ENCODE measurements at regions not wholly inside any gene's neighbourhood (a gene's known extent, or its start where the extent isn't known, plus 50 kb on each side); places are given as distances from the start of the nearest gene placed in this dataset.

DNA sequence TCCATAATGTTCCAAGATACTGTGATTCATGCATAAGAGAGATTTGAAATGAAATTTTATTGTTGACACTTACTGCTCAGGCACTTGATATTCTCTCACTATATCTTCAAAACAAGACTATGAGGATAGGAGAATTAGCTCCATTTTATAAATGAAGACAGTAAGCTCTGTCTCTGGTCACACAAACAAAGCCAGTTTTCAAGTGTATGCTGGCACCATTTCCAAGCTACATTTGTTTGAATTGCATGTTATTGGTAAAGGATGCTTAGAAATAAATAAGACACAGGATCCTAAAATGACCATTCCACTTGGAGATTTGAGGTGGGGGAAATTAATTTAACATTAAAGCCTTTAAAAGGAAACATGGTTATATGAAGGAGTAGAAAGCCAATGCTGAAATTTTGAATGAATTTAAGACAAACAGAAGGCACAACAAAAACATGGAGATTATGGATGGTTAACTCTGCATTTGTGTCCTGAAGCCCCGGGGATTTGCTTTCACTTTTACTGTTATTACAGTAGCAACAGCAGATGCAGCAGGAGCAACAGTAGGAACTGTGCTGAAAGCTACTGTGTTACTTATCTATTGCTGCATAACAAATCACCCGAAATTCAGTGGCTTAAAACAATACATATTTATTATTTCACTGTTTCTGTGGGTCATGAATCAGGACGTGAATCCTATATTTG is 79.7 kb upstream of the ASTN2 start:
- Histone ChIP-seq H3K4me1 (ENCODE audit: low read depth) (no peaks in the 10 kb centered on the region), H3K27ac (no peak overlapping the region), H3K27me3 (no peaks in the 10 kb centered on the region), H3K9me3 (ENCODE audit: low read depth) (no peaks in the 10 kb centered on the region), H3K4me3 (no peak overlapping the region), H3K36me3 (no peaks in the 10 kb centered on the region)
- TF ChIP-seq, protein P1, sequence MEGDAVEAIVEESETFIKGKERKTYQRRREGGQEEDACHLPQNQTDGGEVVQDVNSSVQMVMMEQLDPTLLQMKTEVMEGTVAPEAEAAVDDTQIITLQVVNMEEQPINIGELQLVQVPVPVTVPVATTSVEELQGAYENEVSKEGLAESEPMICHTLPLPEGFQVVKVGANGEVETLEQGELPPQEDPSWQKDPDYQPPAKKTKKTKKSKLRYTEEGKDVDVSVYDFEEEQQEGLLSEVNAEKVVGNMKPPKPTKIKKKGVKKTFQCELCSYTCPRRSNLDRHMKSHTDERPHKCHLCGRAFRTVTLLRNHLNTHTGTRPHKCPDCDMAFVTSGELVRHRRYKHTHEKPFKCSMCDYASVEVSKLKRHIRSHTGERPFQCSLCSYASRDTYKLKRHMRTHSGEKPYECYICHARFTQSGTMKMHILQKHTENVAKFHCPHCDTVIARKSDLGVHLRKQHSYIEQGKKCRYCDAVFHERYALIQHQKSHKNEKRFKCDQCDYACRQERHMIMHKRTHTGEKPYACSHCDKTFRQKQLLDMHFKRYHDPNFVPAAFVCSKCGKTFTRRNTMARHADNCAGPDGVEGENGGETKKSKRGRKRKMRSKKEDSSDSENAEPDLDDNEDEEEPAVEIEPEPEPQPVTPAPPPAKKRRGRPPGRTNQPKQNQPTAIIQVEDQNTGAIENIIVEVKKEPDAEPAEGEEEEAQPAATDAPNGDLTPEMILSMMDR (IDR thresholded peaks at IDR 0.05; ENCODE audit: low read depth, low read length) = no peak
- DNase-seq (ENCODE audit: low read depth in 1 of 2, low spot score in 1 of 2) = no peak

DNA sequence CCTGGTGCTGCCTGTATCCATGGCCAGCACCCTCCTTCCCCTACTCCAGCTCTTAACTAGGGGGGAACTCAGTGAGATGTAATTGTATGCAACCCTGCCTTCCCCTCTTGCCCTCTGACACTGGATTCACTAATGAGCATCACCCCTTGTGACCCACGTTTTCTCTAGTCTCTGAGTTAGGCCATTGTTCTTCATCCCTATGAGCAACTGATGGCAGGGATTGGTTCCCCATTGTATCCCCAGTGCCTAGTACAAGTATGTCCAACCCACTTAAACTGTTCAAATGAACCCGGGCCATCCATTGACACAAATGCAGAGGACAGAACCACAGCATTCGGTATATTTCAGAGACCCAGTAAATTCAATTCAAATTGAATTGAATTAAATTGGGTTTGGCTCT is 77.6 kb upstream of the ASTN2 start:
- Histone ChIP-seq H3K27me3 (no peaks in the 10 kb centered on the region), H3K4me3 (no peak overlapping the region), H3K9me3 (ENCODE audit: low read depth) (no peaks in the 10 kb centered on the region), H3K4me1 (ENCODE audit: low read depth) (no peaks in the 10 kb centered on the region), H3K27ac (no peak overlapping the region), H3K36me3 (no peaks in the 10 kb centered on the region)
- TF ChIP-seq, protein P1 (IDR thresholded peaks at IDR 0.05; ENCODE audit: low read depth, low read length) = no peak
- no peak for DNase-seq (ENCODE audit: low read depth in 1 of 2, low spot score in 1 of 2)

DNA sequence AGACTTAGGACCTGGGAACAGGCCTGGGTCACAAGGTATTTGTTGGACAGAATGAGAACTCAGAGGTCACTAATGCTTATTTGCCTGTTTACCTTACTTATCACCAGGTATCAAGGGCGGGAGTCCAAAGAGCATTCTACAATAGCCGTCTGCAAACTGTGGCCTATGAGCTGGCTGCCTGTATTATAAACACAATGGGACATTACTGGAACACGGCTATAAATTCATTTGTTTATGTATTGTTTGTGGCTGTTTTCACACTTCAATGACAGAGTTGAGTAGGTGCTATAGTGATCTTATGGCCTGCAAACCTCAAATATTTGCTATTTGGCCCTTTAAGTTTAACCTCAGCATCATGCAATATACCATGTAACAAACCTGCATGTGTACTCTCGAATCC is 76.6 kb upstream of the ASTN2 start:
- H3K4me3 ChIP-seq = no peak overlapping the region

DNA sequence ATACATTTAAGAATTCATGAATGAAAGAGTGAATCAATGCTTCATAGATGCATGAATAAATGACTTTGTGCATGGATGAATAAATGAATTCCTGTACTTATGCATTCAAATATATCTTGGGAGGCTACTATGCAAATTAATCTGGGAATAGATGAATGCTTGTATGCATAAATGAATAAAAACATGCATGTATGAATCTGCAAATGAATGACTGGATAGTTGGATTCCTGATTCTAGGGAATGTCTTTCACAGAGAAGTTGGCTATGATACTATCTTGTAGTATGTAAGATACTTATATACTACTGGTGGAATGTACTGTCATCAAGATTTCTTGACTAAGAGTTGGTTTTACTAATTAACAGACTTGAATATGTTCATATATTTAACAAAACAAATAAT is 75.3 kb upstream of the ASTN2 start:
- H3K4me3 ChIP-seq = no peak overlapping the region
- H3K27ac ChIP-seq = no peak overlapping the region
- H3K36me3 ChIP-seq = no peaks in the 10 kb centered on the region
- H3K4me1 ChIP-seq (ENCODE audit: low read depth) = peaks cover 8% of the 10 kb centered on the region
- no peaks in the 10 kb centered on the region for H3K9me3 ChIP-seq (ENCODE audit: low read depth)
- no peak for DNase-seq (ENCODE audit: low read depth in 1 of 2, low spot score in 1 of 2)
- no peaks in the 10 kb centered on the region for H3K27me3 ChIP-seq
- TF ChIP-seq, protein P1 (IDR thresholded peaks at IDR 0.05; ENCODE audit: low read depth, low read length) = no peak

More for the DNA sequence above, 76.6 kb upstream of the ASTN2 start:
- Histone ChIP-seq H3K9me3 (ENCODE audit: low read depth) (no peaks in the 10 kb centered on the region), H3K36me3 (no peaks in the 10 kb centered on the region), H3K27me3 (no peaks in the 10 kb centered on the region), H3K4me1 (ENCODE audit: low read depth) (no peaks in the 10 kb centered on the region), H3K27ac (no peak overlapping the region)
- no peak for DNase-seq (ENCODE audit: low read depth in 1 of 2, low spot score in 1 of 2)
- TF ChIP-seq, protein P1 (IDR thresholded peaks at IDR 0.05; ENCODE audit: low read depth, low read length) = no peak

DNA sequence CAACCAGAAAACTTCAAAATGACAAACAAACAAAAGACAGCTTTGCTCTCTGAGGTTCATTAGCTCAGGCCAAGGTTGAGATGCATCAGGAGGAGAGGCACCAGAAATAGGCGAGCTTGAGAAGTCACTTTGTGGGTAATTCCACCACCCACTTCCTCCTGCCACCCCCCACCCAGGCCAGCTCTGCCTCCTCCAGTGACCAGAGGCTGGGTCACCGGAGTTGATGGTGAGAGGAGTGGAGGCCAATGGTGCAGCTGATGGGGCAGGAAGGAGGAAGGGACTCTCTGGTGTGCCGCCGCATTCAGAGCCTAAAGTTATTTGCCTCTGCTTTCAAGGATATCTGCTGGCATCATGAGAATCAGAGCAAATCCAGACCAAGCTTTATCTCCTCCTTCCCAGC is 73.8 kb upstream of the ASTN2 start:
- TF ChIP-seq, protein P1 (IDR thresholded peaks at IDR 0.05; ENCODE audit: low read depth, low read length) = no peak

More for the DNA sequence above, 73.8 kb upstream of the ASTN2 start:
- peaks cover 8% of the 10 kb centered on the region for H3K4me1 ChIP-seq (ENCODE audit: low read depth)
- H3K36me3 ChIP-seq = no peaks in the 10 kb centered on the region
- H3K9me3 ChIP-seq (ENCODE audit: low read depth) = no peaks in the 10 kb centered on the region
- H3K27me3 ChIP-seq = no peaks in the 10 kb centered on the region
- H3K4me3 ChIP-seq = no peak overlapping the region
- DNase-seq (ENCODE audit: low read depth in 1 of 2, low spot score in 1 of 2) = no peak
- no peak overlapping the region for H3K27ac ChIP-seq

All from cardiac muscle cell (in vitro differentiated cells and primary cell).